H9 (cell line): ENCODE measurements at regions not wholly inside any gene's neighbourhood (a gene's known extent, or its start where the extent isn't known, plus 50 kb on each side); places are given as distances from the start of the nearest gene placed in this dataset.

Source experiments
- DNase-seq: peaks from one replicate; pipeline ENCODE4 v3.0.0-alpha.2; 2017
- H2AFZ ChIP-seq: one replicate; pipeline ENCODE4 v1.6.1; 2013; ENCODE audit warnings: mild to moderate bottlenecking, low read length, control low read depth, moderate library complexity
- H2AK5ac ChIP-seq: 2 replicates; pipeline ENCODE4 v1.6.1; 2013; ENCODE audit warnings: low read length, control low read depth, mixed read lengths; ENCODE audit not compliant: insufficient read length
- H2BK120ac ChIP-seq: one replicate; pipeline ENCODE4 v1.6.1; 2013; ENCODE audit warnings: low read depth, mild to moderate bottlenecking, low read length, control low read depth, inconsistent platforms; ENCODE audit not compliant: poor library complexity, severe bottlenecking
- H2BK12ac ChIP-seq: 2 replicates; pipeline ENCODE4 v1.6.1; 2013; ENCODE audit warnings: low read length, control low read depth, mixed read lengths, low read depth; ENCODE audit not compliant: insufficient read length
- H2BK15ac ChIP-seq: 2 replicates; pipeline ENCODE4 v1.6.1; 2013; ENCODE audit warnings: low read depth, low read length, control low read depth
- H2BK20ac ChIP-seq: one replicate; pipeline ENCODE4 v1.6.1; 2013; ENCODE audit warnings: low read depth, mild to moderate bottlenecking, low read length, control low read depth, inconsistent platforms; ENCODE audit not compliant: poor library complexity, severe bottlenecking
- H2BK5ac ChIP-seq: 2 replicates; pipeline ENCODE4 v1.6.1; 2013; ENCODE audit warnings: low read length, control low read depth, mixed read lengths; ENCODE audit not compliant: insufficient read length
- H3K14ac ChIP-seq: 2 replicates; pipeline ENCODE4 v1.6.1; 2013; ENCODE audit warnings: low read length, control low read depth; ENCODE audit not compliant: insufficient read depth
- H3K18ac ChIP-seq: 2 replicates; pipeline ENCODE4 v1.6.1; 2013; ENCODE audit warnings: low read depth, mild to moderate bottlenecking, mixed read lengths, low read length, control low read depth; ENCODE audit not compliant: insufficient read length
- H3K23ac ChIP-seq: 2 replicates; pipeline ENCODE4 v1.6.1; 2013; ENCODE audit warnings: low read length, control low read depth, mixed read lengths, low read depth; ENCODE audit not compliant: insufficient read length
- H3K23me2 ChIP-seq: 2 replicates; pipeline ENCODE4 v1.6.1; 2013; ENCODE audit warnings: low read depth, mild to moderate bottlenecking, mixed read lengths, low read length, control low read depth; ENCODE audit not compliant: insufficient read length, poor library complexity, severe bottlenecking
- H3K27ac ChIP-seq: 2 replicates; pipeline ENCODE4 v1.5.1; 2013; ENCODE audit warnings: low read length, control low read depth, mixed read lengths, low read depth; ENCODE audit not compliant: insufficient read length
- H3K27me3 ChIP-seq: 2 replicates; pipeline ENCODE4 v1.6.1; 2013; ENCODE audit warnings: low read length, control low read depth, inconsistent platforms; ENCODE audit not compliant: insufficient read depth
- H3K4ac ChIP-seq: 2 replicates; pipeline ENCODE4 v1.6.1; 2013; ENCODE audit warnings: low read depth, mild to moderate bottlenecking, control low read depth, inconsistent platforms, low read length, moderate library complexity
- H3K4me1 ChIP-seq: 2 replicates; pipeline ENCODE4 v1.6.1; 2013; ENCODE audit warnings: low read length, control low read depth, inconsistent platforms; ENCODE audit not compliant: insufficient read depth
- H3K4me2 ChIP-seq: 2 replicates; pipeline ENCODE4 v1.6.1; 2013; ENCODE audit warnings: low read length, control low read depth, mixed read lengths; ENCODE audit not compliant: insufficient read length, insufficient read depth
- H3K56ac ChIP-seq: 2 replicates; pipeline ENCODE4 v1.6.1; 2013; ENCODE audit warnings: low read depth, mild to moderate bottlenecking, mixed read lengths, low read length, control low read depth; ENCODE audit not compliant: insufficient read length
- H3K79me1 ChIP-seq: 2 replicates; pipeline ENCODE4 v1.6.1; 2013; ENCODE audit warnings: low read depth, mild to moderate bottlenecking, moderate library complexity, low read length, control low read depth, inconsistent platforms; ENCODE audit not compliant: insufficient read depth, poor library complexity, severe bottlenecking
- H3K79me2 ChIP-seq: 2 replicates; pipeline ENCODE4 v1.6.1; 2013; ENCODE audit warnings: low read length, control low read depth, inconsistent platforms; ENCODE audit not compliant: insufficient read depth
- H3K9ac ChIP-seq: 2 replicates; pipeline ENCODE4 v1.6.1; 2013; ENCODE audit warnings: low read length, control low read depth, mixed read lengths; ENCODE audit not compliant: insufficient read length; ENCODE audit errors: extremely low read depth
- H3K9me3 ChIP-seq: one replicate; pipeline ENCODE4 v1.6.1; 2013; ENCODE audit warnings: low read depth, low read length, inconsistent platforms; ENCODE audit not compliant: control insufficient read depth
- H3T11ph ChIP-seq: one replicate; pipeline ENCODE4 v1.6.1; 2013; ENCODE audit warnings: mild to moderate bottlenecking, low read length, control low read depth, inconsistent platforms
- H4K20me1 ChIP-seq: one replicate; pipeline ENCODE4 v1.6.1; 2013; ENCODE audit not compliant: control insufficient read depth, insufficient read length, insufficient read depth
- H4K5ac ChIP-seq: 2 replicates; pipeline ENCODE4 v1.6.1; 2013; ENCODE audit warnings: low read depth, mild to moderate bottlenecking, mixed read lengths, low read length, control low read depth; ENCODE audit not compliant: insufficient read length
- H4K8ac ChIP-seq: replicated peaks from 2 replicates; pipeline ENCODE4 v1.6.1; 2013; ENCODE audit warnings: low read length, control low read depth, mixed read lengths, low read depth; ENCODE audit not compliant: insufficient read length
- H4K91ac ChIP-seq: 2 replicates; pipeline ENCODE4 v1.6.1; 2013; ENCODE audit warnings: low read depth, mild to moderate bottlenecking, moderate library complexity, mixed read lengths, low read length, control low read depth; ENCODE audit not compliant: insufficient read length
- H3K27ac Mint-ChIP-seq, 3 experiments: 2 replicates in 2 of 3; 3 replicates in 1 of 3; pipeline ENCODE4 v1.8.0; 2020 to 2021; ENCODE audit warnings: mixed read lengths in 3 of 3, mild to moderate bottlenecking in 1 of 3, moderate library complexity in 1 of 3
- H3K27me3 Mint-ChIP-seq: 2 replicates; pipeline ENCODE4 v1.8.0; 2021; ENCODE audit warnings: low read depth, mild to moderate bottlenecking, moderate library complexity, mixed read lengths
- H3K36me3 Mint-ChIP-seq, 3 experiments: 2 replicates in 2 of 3; 3 replicates in 1 of 3; pipeline ENCODE4 v1.8.0; 2020 to 2021; ENCODE audit warnings: low read depth in 3 of 3, mixed read lengths in 3 of 3; ENCODE audit not compliant: insufficient read depth in 1 of 3
- H3K4me1 Mint-ChIP-seq, 2 experiments: 2 replicates each; pipeline ENCODE4 v1.8.0; 2020; ENCODE audit warnings: mixed read lengths in 2 of 2
- H3K4me3 Mint-ChIP-seq, 2 experiments: 2 replicates in 1 of 2; 3 replicates in 1 of 2; pipeline ENCODE4 v1.8.0; 2020 to 2021; ENCODE audit warnings: mild to moderate bottlenecking in 2 of 2, mixed read lengths in 2 of 2, moderate library complexity in 1 of 2
- H3K9me3 Mint-ChIP-seq, 2 experiments: 2 replicates in 1 of 2; 3 replicates in 1 of 2; pipeline ENCODE4 v1.8.0; 2020; ENCODE audit warnings: mild to moderate bottlenecking in 2 of 2, mixed read lengths in 2 of 2, moderate library complexity in 1 of 2
- CTCF ChIP-seq: fragments of 200-600 bp; sonication (generic); conservative IDR thresholded peaks from 3 replicates; pipeline ENCODE4 v1.8.0; 2021; ENCODE audit warnings: antibody characterized with exemption, mild to moderate bottlenecking
- WGBS: extraction: QIAGEN DNeasy Blood & Tissue Kit; methylation state at CpG from one replicate; pipeline ENCODE4 v1.1.7; 2013; ENCODE audit warnings: missing lambda C conversion rate, low lambda C conversion rate, mixed read lengths; ENCODE audit not compliant: insufficient read length; ENCODE audit errors: extremely low coverage; 5-methylcytosine and 5-hydroxymethylcytosine counted together

- Histone ChIP-seq H3K79me1 (no peaks in the 10 kb centered on the region), H3K14ac (no peak overlapping the region), H4K5ac (no peak overlapping the region), H3K56ac (no peak overlapping the region), H3K79me2 (no peaks in the 10 kb centered on the region), H4K8ac (no peak overlapping the region), H3K4me1 (no peaks in the 10 kb centered on the region), H2AK5ac (no peak overlapping the region), H3T11ph (no peak overlapping the region), H3K18ac (no peak overlapping the region), H3K9ac (no peak overlapping the region), H2BK15ac (no peak overlapping the region), H3K9me3 (no peaks in the 10 kb centered on the region), H3K23me2 (no peaks in the 10 kb centered on the region), H2BK20ac (no peak overlapping the region), H2BK5ac (no peak overlapping the region), H4K91ac (no peak overlapping the region), H3K27ac (no peak overlapping the region), H3K4ac (no peak overlapping the region), H2BK12ac (no peak overlapping the region), H2BK120ac (no peak overlapping the region), H3K23ac (no peak overlapping the region), H4K20me1 (no peaks in the 10 kb centered on the region), H3K27me3 (no peaks in the 10 kb centered on the region), H3K4me2 (no peak overlapping the region), H2AFZ (no peak overlapping the region)
- Mint-ChIP-seq H3K27ac (no peak overlapping the region), H3K4me1 (peaks cover 3 to 4% of the 10 kb centered on the region in 2 experiments; a peak in 1 of 4 replicates), H3K9me3 (peaks cover 0 to 2% of the 10 kb centered on the region in 2 experiments; a peak in 4 of 5 replicates), H3K36me3 (peaks cover 2 to 7% (median 7%) of the 10 kb centered on the region in 3 experiments; a peak in 2 of 7 replicates), H3K27me3 (no peaks in the 10 kb centered on the region), H3K4me3 (no peak overlapping the region)
- WGBS = no CpG with 5 or more reads among the region's 1 CpG
- DNase-seq = no peak
- no peak for TF ChIP-seq CTCF
Measured at GRCh38 chr13:83298617-83299016, 583.7 kb downstream of the SLITRK1 start.
